GM18867 (cell line): ENCODE measurements at regions not wholly inside any gene's neighbourhood (a gene's known extent, or its start where the extent isn't known, plus 50 kb on each side); places are given as distances from the start of the nearest gene placed in this dataset.
"Not testable (repeated sequence)": the region's sequence is repeated elsewhere in the genome, so short reads cannot be mapped to it uniquely, and the experiment has no call there.

Source experiments
- ATAC-seq: cut with Tn5 transposase; IDR thresholded peaks from one replicate; pipeline ENCODE4 v1.9.1; 2021; ENCODE audit warnings: mild to moderate bottlenecking, moderate library complexity; ENCODE audit not compliant: unreplicated experiment

DNA sequence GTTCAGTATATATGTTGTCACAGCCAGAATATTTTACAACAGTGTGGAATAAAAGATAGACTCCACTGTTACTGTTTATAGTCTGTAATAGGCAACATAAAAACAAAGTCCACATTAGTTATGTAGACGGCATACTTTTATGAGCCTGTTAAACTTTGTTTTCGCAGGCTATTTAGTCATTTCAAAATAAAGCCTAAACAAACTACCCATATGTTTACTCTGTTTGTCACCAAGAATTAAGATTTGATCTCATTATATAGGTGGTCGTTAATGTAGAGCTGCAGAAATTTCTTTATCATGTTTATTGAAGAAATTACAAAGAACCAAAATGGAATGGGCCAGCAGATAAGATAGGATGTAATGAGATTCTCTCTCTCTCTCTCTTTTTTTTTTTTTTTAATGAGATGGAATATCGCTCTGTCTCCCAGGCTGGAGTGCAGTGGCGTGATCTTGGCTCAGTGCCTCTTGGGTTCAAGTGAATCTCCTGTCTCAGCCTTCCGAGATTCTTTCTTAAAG, 943.8 kb upstream of the SOX9 start:
- ATAC-seq: no peak

GRCh38 chr17:71180801-71181385, 939.9 kb upstream of the SOX9 start:
- no peak for ATAC-seq

GRCh38 chr17:71183066-71183660, 937.7 kb upstream of the SOX9 start:
- no peak for ATAC-seq

DNA sequence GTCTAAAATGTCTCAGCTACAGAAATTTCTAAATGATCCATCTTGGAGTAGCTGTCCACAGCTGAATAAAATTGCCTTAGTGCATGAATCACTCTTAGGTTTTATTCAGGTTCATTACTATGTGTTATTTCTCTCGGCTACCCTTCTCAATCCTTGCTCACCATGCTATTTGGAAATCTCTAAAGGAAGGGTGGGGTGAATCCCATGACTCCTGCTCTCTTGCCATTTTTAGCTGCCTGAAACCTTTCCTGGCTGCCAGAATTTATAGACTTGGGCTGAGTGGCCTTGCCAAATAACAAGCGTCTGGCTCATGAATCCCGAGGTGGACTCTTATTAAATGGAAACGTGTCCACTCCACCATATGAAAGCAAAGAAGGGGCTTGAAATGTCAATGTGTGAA, 936.1 kb upstream of the SOX9 start:
- no peak for ATAC-seq

GRCh38 chr17:71187145-71187878, 933.5 kb upstream of the SOX9 start:
- ATAC-seq: no peak

GRCh38 chr17:71188811-71189492, 931.9 kb upstream of the SOX9 start:
- ATAC-seq: no peak

GRCh38 chr17:71189493-71189831, 931.4 kb upstream of the SOX9 start:
- no peak for ATAC-seq

DNA sequence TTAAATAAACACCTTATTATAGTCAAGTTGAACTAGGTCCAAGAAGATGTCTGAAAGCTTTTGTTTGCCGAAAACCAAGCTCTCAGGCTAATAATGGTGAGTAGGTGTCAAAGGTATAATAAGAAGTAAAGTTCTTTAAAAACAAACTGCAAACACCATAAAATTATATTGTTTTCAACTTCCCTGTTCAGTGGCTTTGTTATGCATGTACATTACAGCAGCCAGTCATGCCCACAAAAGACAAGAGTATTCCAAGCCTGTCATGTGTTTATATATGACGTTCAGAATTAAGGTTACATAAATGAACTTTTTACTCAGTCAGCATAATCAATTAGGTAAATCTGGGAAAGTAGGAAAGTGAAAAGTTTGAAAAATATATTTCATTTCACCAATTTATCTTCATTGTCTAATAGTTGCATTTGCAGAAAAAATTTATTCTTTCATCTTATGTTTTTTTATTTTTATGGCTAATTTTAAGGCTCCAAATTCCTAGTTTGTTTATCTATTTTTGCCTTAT, 928.7 kb upstream of the SOX9 start:
- no peak for ATAC-seq

DNA sequence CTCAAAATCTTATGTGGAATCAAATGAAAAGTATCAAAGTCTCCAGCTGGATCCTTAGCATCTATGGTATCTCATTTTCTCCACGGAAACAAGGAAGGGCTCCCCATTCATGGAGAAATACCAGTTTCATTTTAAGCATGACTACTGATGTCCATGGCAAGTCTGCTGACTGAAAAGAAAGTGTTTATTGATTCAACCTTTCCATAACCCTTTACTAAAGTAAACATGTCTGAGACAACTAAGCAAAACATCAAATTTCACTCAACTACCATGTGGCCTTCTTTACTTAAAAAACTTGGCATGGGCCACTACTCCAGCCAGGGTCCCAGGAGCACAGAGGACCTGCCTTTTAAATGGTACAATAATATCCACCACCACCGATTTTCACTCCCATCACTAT, 928.0 kb upstream of the SOX9 start:
- ATAC-seq: no peak

DNA sequence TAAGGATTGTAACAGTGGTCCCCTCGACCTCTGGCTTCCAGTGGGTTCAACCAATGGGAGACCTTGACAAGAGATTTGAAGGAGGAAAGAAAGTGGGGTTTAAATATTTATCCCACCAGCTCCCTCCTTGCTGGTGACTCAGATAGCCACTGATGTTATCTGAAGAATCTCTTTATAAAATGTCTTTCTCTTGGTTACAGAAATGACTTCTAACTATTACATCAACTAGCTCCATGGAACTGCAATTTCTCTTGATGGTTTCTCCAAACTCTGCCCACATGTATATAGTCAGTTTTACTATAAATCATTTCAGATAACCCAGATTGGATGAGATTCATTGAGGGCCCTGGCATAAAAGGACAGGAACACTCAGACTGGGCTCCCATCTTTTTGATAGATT, 920.2 kb upstream of the SOX9 start:
- no peak for ATAC-seq

- no peak for ATAC-seq
These were observed 919.2 kb upstream of the SOX9 start for GRCh38 chr17:71201639-71202038.

- no peak for ATAC-seq
These were observed 918.4 kb upstream of the SOX9 start for GRCh38 chr17:71202449-71202848.

DNA sequence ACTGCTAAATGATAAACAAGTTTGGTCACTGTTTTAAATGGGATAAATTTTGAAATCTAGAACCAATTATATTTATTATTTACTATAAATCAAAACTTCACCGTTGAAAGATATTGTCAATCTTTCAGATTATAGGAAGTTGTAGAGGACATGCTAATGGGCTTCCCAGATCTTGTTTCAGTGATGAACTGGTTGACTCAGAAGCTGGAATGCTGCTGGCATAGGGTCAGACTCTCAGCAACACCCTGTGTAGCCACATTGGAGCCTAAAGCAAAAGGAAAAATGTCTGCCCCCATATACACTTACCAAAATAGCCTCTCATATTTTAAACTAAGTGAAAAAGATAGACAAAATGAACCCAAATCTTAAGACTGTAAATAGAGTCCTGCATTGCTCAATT, 916.9 kb upstream of the SOX9 start:
- no peak for ATAC-seq

DNA sequence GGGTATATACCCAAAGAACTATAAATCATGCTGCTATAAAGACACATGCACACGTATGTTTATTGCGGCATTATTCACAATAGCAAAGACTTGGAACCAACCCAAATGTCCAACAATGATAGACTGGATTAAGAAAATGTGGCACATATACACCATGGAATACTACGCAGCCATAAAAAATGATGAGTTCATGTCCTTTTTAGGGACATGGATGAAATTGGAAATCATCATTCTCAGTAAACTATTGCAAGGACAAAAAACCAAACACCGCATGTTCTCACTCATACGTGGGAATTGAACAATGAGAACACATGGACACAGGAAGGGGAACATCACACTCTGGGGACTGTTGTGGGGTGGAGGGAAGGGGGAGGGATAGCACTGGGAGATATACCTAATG, 914.9 kb upstream of the SOX9 start:
- not testable (repeated sequence) for ATAC-seq

DNA sequence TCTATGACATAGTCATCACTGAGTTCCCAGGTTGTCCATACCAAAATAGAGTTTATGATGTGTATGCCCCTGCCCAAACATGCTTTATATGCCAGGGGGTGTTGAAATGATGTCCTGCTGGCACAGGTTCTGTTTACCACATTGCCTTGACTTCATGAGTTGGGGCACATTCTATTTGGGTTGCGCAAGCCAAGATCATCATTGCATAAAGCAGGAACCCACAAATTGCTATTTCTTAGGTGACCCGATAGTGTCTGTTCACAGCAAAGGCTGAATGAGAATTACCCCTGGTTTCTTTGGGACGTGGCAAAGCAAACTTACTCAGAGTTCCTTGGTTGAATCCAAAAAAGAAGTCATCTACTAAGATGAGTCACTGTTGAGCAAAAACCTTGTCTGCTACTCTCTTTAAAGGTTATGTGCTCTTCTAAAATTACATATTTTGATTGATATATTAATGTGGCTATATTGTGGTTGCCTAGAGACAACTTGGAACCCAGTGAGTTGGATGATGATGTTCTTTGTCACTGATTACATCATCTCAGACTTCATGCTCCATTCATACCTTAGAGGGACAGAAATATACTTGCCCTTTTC, 912.6 kb upstream of the SOX9 start:
- ATAC-seq: no peak

- no peak for ATAC-seq
These were observed 906.9 kb upstream of the SOX9 start for GRCh38 chr17:71213936-71214335.

GRCh38 chr17:71217769-71218168, 903.1 kb upstream of the SOX9 start:
- no peak for ATAC-seq

DNA sequence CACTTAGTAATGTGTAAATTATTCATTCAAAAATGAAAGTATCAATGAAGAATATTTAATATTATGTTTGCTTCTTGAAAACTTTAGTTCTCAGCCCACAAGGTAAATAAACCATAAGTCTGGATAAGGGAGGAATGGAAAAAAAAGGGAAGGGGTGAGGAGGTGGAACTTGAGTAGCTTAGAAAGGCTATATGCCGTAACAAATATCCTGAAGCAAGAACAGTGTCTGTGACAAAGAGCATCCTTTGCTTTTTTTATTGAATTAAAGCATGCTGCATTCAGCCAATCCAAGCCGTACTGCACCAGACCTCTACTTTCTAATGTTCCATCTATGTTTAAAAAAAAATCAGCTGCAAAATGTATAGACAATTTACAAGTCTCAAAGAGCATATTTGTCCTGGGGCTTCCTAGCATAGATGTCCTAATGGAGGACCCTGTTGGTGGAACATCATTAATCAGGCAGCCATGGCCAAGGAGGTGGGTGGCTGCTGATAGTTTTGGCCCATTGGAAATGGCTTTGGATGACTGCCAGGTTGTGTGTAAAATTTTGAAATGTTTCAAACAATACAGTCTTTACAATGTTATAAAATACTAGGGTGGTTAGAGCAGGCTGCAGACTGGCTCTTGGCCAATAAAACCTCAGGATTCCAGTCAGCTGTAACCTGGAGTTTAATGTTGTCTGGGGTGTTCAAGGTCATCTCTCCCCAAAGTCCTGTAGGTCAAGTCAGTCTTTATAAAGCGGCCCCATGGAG, 895.8 kb upstream of the SOX9 start:
- no peak for ATAC-seq

- no peak for ATAC-seq
These were observed 893.0 kb upstream of the SOX9 start for GRCh38 chr17:71227841-71228240.

- ATAC-seq: no peak
These were observed 891.8 kb upstream of the SOX9 start for GRCh38 chr17:71229070-71229469.
